Esophagus squamous epithelium (tissue), 5 donors: ENCODE measurements at regions not wholly inside any gene's neighbourhood (a gene's known extent, or its start where the extent isn't known, plus 50 kb on each side); places are given as distances from the start of the nearest gene placed in this dataset.

Experiments used
- DNase-seq: peaks from one replicate; lab custom pipeline; 2025; lab: John Stamatoyannopoulos, UW
- H3K27ac ChIP-seq, 4 donors: fragments of 200-600 bp; sonication (generic); one replicate each; pipeline ENCODE4 v1.5.1; 2016 to 2019; ENCODE audit warnings: mild to moderate bottlenecking in 1 of 4
- H3K27me3 ChIP-seq, 4 donors: fragments of 200-600 bp; sonication (generic); 1 replicate in 3 of 4; 2 replicates in 1 of 4; pipeline versions ENCODE4 v1.5.1 to v1.6.0; 2017 to 2021; ENCODE audit warnings: antibody characterized with exemption in 1 of 4
- H3K36me3 ChIP-seq, 3 donors: fragments of 200-600 bp; sonication (generic); one replicate each; pipeline ENCODE4 v1.5.1; 2016 to 2019
- H3K4me1 ChIP-seq, 3 donors: fragments of 200-600 bp; sonication (generic); one replicate each; pipeline ENCODE4 v1.5.1; 2017 to 2019
- H3K4me3 ChIP-seq, 4 donors: fragments of 200-600 bp; sonication (generic); 1 replicate in 3 of 4; 2 replicates in 1 of 4; pipeline ENCODE4 v1.5.1; 2016 to 2019; ENCODE audit warnings: mild to moderate bottlenecking in 2 of 4, moderate library complexity in 1 of 4
- H3K9me3 ChIP-seq, 3 donors: fragments of 200-600 bp; sonication (generic); one replicate each; pipeline ENCODE4 v1.5.1; 2016 to 2019
- POLR2A ChIP-seq, 4 donors: fragments of 450-650 bp; IDR thresholded peaks; one replicate each; pipeline ENCODE4 v1.6.1; 2017; ENCODE audit warnings: antibody characterized with exemption in 4 of 4, mild to moderate bottlenecking in 4 of 4, moderate library complexity in 3 of 4
- WGBS, 2 donors: methylation state at CpG; one replicate each; pipeline ENCODE4 v1.1.5; 2018; 5-methylcytosine and 5-hydroxymethylcytosine counted together
- intact Hi-C: fragments of 100-400 bp; cut with DNase I; formaldehyde crosslinking; loops from one replicate; pipeline ENCODE4 v1.15.0; 2022
- TF ChIP-seq, protein P1 (sequence below), 6 experiments: fragments of 450-650 bp in 4 of 6; fragments of 200-600 bp in 2 of 6; sonication (generic) in 2 of 6; IDR thresholded peaks; one replicate each; pipeline ENCODE4 v1.5.1; 2016 to 2019; ENCODE audit warnings: antibody characterized with exemption in 6 of 6, mild to moderate bottlenecking in 4 of 6, moderate library complexity in 4 of 6
- donor health status: DM: yes; HTN: yes; CAD: no.

DNA sequence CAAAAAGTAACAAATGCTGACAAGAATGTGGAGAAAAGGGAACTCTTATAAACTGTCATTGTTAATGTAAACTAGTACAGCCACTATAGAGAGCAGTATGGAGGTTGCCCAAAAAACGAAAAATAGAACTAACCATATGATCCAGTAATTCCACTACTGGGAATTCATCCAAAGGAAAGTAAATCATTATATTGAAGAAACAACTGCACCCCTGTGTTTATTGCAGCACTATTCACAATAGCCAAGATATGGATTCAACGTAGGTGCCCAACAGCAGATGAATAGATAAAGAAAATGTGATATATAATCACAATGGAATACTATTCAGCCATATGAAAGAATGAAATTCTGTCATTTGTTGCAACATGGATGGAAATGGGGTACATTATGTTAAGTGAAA is 188.0 kb upstream of the E2F7 start:
- Histone ChIP-seq H3K9me3 (no peaks in the 10 kb centered on the region), H3K27ac (no peak overlapping the region), H3K27me3 (no peaks in the 10 kb centered on the region), H3K4me3 (no peak overlapping the region), H3K36me3 (no peaks in the 10 kb centered on the region), H3K4me1 (no peaks in the 10 kb centered on the region)
- no peak for DNase-seq
- 56 to 58% methylated on average over 2 of the region's 2 CpGs for WGBS, 2 donors
- intact Hi-C loops, result no loop called here
- TF ChIP-seq, protein P1, sequence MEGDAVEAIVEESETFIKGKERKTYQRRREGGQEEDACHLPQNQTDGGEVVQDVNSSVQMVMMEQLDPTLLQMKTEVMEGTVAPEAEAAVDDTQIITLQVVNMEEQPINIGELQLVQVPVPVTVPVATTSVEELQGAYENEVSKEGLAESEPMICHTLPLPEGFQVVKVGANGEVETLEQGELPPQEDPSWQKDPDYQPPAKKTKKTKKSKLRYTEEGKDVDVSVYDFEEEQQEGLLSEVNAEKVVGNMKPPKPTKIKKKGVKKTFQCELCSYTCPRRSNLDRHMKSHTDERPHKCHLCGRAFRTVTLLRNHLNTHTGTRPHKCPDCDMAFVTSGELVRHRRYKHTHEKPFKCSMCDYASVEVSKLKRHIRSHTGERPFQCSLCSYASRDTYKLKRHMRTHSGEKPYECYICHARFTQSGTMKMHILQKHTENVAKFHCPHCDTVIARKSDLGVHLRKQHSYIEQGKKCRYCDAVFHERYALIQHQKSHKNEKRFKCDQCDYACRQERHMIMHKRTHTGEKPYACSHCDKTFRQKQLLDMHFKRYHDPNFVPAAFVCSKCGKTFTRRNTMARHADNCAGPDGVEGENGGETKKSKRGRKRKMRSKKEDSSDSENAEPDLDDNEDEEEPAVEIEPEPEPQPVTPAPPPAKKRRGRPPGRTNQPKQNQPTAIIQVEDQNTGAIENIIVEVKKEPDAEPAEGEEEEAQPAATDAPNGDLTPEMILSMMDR (IDR thresholded peaks at IDR 0.05), result no peak
- TF ChIP-seq POLR2A (IDR thresholded peaks at IDR 0.05), result no peak

DNA sequence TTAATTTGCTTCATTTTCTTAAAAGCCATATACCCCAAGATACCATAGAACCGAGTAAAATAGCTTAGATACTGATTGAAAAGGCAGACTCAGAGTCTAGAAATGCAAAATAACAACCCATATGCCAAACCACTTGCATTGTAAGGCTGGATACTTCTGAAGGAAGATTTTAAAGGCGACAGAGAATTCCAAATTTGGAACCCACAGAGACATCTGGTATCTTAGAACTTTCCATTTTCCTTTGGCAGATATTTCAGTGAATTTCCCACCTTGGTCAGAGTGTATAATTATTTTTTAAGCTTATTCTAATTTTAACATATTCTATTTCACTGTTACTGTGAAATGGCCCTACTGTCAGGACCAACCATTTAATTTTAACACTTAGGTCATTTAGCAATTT is 186.4 kb upstream of the E2F7 start:
- Histone ChIP-seq H3K9me3 (no peaks in the 10 kb centered on the region), H3K27me3 (no peaks in the 10 kb centered on the region), H3K36me3 (no peaks in the 10 kb centered on the region), H3K4me1 (no peaks in the 10 kb centered on the region), H3K4me3 (no peak overlapping the region), H3K27ac (no peak overlapping the region)
- 58 to 67% methylated on average over 2 of the region's 2 CpGs for WGBS, 2 donors
- TF ChIP-seq, protein P1 (IDR thresholded peaks at IDR 0.05), result no peak
- TF ChIP-seq POLR2A (IDR thresholded peaks at IDR 0.05), result no peak
- intact Hi-C loops, result no loop called here
- no peak for DNase-seq

DNA sequence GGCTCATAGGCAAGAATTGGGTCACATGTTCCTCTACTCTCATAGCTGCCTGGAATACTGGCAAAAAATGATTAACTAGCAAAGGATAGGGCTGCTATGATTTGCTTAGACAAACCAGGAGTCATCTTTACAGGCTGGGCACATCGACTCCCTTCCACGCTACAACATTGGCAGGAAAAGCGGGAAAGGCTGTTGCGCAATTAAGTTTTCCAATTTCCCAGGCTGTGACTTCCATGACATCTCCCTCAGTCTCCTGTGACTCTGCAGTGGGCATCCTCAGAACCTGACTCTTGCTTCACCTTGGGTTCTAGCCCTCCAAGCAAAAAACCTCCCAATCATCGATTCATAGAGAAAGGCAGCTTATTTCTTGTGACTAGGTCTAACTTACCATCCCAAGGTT is 184.5 kb upstream of the E2F7 start:
- no peaks in the 10 kb centered on the region for H3K36me3 ChIP-seq
- DNase-seq, result no peak
- WGBS, 2 donors, result 88 to 93% methylated on average over 5 of the region's 5 CpGs
- H3K4me1 ChIP-seq, result no peaks in the 10 kb centered on the region
- H3K4me3 ChIP-seq, result no peak overlapping the region
- intact Hi-C loops, result no loop called here
- H3K27me3 ChIP-seq, result no peaks in the 10 kb centered on the region
- no peaks in the 10 kb centered on the region for H3K9me3 ChIP-seq
- H3K27ac ChIP-seq, result no peak overlapping the region
- TF ChIP-seq, protein P1 (IDR thresholded peaks at IDR 0.05), result no peak
- TF ChIP-seq POLR2A (IDR thresholded peaks at IDR 0.05), result no peak

DNA sequence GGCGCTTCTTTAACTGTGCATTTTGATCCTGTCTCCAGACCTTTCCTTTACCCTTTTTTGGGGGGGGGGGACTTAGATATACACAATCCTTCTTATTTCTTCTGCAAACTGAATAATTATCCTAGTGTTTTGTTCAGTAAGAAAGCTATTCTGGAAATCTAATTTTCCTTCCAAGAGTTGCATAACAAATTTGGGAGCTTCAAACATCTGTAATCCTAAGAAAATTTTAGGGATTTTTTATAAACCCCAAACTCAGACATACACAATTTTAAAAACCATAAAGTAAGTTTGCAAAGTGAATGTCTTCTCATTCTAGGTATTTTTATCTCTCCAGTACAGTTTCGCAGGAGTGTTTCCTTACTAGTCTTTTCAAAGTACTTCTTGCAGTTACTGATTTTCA is 182.7 kb upstream of the E2F7 start:
- Histone ChIP-seq H3K9me3 (no peaks in the 10 kb centered on the region), H3K36me3 (no peaks in the 10 kb centered on the region), H3K27me3 (no peaks in the 10 kb centered on the region), H3K4me3 (no peak overlapping the region), H3K4me1 (no peaks in the 10 kb centered on the region), H3K27ac (no peak overlapping the region)
- intact Hi-C loops, result no loop called here
- 69 to 85% methylated on average over 2 of the region's 2 CpGs for WGBS, 2 donors
- DNase-seq, result no peak
- TF ChIP-seq POLR2A (IDR thresholded peaks at IDR 0.05), result no peak
- TF ChIP-seq, protein P1 (IDR thresholded peaks at IDR 0.05), result no peak

DNA sequence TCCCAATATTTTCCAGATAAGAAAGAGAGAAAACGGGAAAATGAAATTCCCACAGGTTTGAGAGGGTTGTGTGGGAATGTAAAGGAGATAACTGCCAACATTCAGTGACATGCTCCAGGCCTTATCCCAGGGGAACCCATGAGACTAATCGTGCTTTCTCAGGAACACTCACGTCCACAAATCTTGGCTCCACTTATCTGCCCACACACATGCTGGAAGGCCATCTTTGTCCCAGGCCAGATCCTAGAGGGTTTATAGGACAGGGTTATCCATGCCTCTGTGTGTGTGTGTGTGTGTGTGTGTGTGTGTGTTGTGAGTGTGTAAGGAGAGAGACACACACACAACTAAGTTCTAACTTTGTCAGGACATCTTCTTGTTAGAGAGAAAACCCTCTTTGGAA is 182.2 kb upstream of the E2F7 start:
- no peak overlapping the region for H3K27ac ChIP-seq
- no peaks in the 10 kb centered on the region for H3K36me3 ChIP-seq
- intact Hi-C loops, result no loop called here
- no peak overlapping the region for H3K4me3 ChIP-seq
- WGBS, 2 donors, result 51 to 62% methylated on average over 3 of the region's 3 CpGs
- TF ChIP-seq, protein P1 (IDR thresholded peaks at IDR 0.05), result no peak
- no peak for TF ChIP-seq POLR2A (IDR thresholded peaks at IDR 0.05)
- DNase-seq, result no peak
- no peaks in the 10 kb centered on the region for H3K27me3 ChIP-seq
- H3K9me3 ChIP-seq, result no peaks in the 10 kb centered on the region
- no peaks in the 10 kb centered on the region for H3K4me1 ChIP-seq
